DMS79 (cell line): ENCODE measurements at regions not wholly inside any gene's neighbourhood (a gene's known extent, or its start where the extent isn't known, plus 50 kb on each side); places are given as distances from the start of the nearest gene placed in this dataset.

Source experiments
- DNase-seq: peaks from one replicate; lab custom pipeline; 2025; lab: John Stamatoyannopoulos, UW

DNA sequence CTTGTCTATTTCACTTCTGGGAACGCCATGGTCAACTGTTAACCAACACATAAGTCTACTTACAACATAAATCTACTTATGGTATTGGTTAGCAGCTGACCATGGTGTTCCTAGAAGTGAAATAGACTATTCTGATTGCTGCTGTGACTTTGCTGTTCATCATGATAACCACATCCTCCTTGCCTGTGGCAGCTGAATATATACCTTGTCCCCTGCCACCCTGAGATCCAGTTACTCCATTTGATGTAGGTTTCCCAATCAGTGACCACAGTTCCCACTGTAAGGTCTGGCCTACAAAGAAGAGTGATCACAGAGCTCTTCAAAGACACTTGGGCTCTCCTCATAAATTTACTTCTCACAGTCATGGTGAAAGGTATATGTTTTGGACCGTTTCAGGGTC, 66.8 kb upstream of the ALDH1A3 start:
- DNase-seq = no peak

DNA sequence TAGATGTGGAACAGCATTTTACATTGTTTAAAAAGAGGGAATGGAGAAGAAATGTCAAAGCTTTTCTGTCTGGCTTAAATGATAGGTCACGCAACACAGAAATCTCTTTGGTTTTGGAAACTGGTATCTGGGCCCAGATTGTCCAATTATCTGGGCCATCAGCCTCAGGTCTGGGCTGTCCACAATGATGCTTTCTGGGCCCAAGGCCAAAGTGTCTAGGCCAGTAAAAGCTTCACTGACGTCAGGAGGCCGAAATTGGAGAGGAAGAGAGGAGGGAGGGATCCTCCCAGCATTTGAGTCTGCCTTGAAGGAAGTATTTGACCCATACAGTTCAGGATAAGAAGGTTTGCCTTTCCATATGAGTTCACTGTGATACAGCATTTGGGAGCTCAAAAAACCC, 60.7 kb upstream of the ALDH1A3 start:
- DNase-seq = no peak

DNA sequence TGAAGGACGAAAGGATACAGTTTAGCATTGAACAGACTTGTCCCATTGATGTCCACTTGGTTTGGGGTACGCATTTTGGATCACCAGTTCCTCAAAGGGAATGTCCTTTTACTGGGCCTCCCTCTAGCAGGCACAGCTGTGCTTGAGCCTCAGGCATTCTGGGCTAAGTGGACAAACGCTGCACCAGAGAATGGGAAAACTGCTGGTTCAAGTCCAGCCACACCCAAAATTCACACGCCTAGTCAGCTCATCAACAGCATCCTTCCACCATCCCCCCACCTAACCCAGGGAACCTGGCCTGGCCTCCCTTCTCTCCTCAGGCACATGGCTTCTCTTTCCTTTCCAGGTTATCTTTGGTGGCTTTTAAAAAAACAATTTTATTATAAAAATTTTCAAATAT, 59.1 kb upstream of the ALDH1A3 start:
- no peak for DNase-seq

DNA sequence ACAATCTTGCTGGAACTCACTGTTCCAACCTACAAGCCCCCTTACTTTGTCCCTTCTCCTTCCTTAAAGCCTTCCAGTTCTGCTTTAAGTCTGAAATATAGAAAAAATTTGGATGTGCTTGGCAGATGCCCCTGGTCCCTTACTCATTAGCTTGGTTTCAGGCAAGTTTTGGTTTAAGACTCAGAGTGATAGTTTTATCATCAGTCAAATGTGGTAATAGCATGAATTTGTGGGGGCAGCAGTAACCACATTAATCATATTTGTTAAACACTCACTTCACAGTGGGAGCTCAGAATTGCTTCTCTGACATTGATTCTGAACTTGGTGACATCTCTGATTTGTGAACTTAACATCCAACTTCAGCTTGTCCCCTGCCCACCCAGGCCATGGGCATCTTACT, 58.3 kb upstream of the ALDH1A3 start:
- no peak for DNase-seq

DNA sequence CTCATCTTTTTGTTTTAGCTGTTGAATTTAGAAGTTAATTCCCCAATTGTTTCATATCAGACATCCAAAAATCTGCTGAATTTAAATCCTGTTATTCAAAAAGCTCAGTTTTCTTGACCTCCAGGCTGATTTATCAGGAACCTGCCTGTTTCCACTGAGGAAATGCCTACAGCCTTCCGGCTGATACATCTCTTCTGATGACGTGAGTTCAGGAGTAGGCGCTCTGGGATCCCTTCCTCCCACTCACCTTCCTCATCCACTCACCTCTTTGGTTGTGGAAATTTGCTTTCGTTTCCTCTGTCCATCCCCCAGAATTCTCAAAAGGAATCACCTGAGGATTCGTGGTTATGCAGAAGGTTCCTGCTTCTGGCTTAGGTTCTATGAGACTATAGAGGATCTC, 55.4 kb upstream of the ALDH1A3 start:
- no peak for DNase-seq

DNA sequence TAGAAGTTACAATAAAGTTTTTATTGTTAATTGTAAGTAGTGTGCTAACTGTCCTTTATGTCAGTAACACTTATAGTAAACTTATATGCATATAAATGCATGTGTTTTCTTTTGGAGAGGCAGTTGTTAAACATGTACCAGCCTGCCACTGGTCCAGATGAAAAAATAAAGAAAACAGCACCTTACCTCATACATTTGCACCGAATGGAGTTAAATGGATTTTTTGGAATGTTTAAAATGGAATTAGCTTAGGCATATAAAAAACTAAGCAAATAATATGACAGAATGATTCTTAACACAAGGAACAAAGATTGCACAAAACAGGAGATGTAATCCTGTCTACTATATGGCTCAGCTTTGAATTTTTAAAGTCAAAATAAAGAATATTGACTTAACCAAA, 50.2 kb upstream of the ALDH1A3 start:
- DNase-seq = no peak
